ENCODE measurements at regions not wholly inside any gene's neighbourhood (a gene's known extent, or its start where the extent isn't known, plus 50 kb on each side); places are given as distances from the start of the nearest gene placed in this dataset.

- ChIA-PET CTCF (no interaction called here), POLR2A (no interaction called here)
- TF ChIP-seq CTCF (IDR thresholded peaks at IDR 0.05; ENCODE audit: control extremely low read depth, extremely low read depth, low read depth, missing control alignments) = no peak
- DNase-seq (ENCODE audit: extremely low spot score) = no peak
These were observed 179.5 kb downstream of the ZNF608 start for GRCh38 chr5:124566875-124567450.

DNA sequence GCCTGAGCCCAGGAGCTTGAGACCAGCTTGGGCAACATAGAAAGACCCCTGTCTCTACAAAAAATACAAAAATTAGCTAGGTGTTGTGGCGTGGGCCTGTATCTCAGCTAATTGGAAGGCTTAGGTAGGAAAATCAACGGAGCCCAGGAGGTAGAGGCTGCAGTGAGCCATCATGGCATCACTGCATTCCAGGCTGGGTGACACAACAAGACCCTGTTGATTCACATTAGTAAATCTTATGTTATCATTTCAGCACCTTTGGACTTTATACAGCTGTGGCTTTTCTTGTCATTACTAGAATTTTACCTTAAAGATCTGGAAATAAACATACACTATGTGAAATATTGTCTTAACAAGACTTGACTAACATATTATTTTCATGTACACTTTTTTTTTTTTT is 185.0 kb downstream of the ZNF608 start:
- no peak for DNase-seq (ENCODE audit: extremely low spot score)
- ChIA-PET CTCF (interaction anchor here (1.1 to 1.9 kb wide), 3 partner anchors 9 to 36 kb away, joined by 3 to 8 read pairs (median 3); no protein-coding TSS in a partner anchor), POLR2A (no interaction called here)
- TF ChIP-seq CTCF (IDR thresholded peaks at IDR 0.05; ENCODE audit: control extremely low read depth, extremely low read depth, low read depth, missing control alignments) = no peak

DNA sequence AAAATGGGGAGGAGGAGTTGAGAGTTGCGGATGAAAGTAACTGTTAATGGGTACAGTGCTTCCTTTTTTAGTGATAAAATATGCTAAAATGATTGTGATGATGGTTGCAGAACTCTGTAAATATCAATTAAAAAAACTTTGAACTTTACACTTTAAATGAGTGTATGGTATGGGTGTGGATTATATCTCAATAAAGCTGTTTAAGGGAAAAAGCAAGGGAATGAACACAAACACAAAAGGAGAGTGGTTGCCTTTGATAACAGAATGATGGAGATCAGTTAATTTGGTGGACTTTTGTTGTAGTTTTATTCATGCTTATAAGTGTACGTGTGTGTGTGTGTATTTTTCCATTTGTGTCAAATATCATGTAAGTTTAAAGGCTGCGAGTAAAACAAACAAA is 186.1 kb downstream of the ZNF608 start:
- no peak for DNase-seq (ENCODE audit: extremely low spot score)
- TF ChIP-seq CTCF (IDR thresholded peaks at IDR 0.05; ENCODE audit: control extremely low read depth, extremely low read depth, low read depth, missing control alignments) = no peak
- ChIA-PET POLR2A (no interaction called here), CTCF (interaction anchor here (1.1 to 1.9 kb wide), 2 partner anchors 10 to 14 kb away, joined by 4 to 8 read pairs; no protein-coding TSS in a partner anchor)

- POLR2A ChIA-PET = no interaction called here
- DNase-seq (ENCODE audit: extremely low spot score) = no peak
- TF ChIP-seq CTCF (IDR thresholded peaks at IDR 0.05; ENCODE audit: control extremely low read depth, extremely low read depth, low read depth, missing control alignments) = no peak
- CTCF ChIA-PET = interaction anchor here (1.6 kb wide), 1 partner anchor 17 kb away, joined by 3 read pairs; no protein-coding TSS in a partner anchor
These were observed 188.7 kb downstream of the ZNF608 start for GRCh38 chr5:124557761-124558160.

GRCh38 chr5:124554746-124555578 is 191.5 kb downstream of the ZNF608 start:
- TF ChIP-seq CTCF (IDR thresholded peaks at IDR 0.05; ENCODE audit: control extremely low read depth, extremely low read depth, low read depth, missing control alignments) = no peak
- CTCF ChIA-PET = interaction anchor here (1.7 kb wide), 1 partner anchor 27 kb away, joined by 4 read pairs; no protein-coding TSS in a partner anchor
- POLR2A ChIA-PET = no interaction called here
- no peak for DNase-seq (ENCODE audit: extremely low spot score)

- TF ChIP-seq CTCF (IDR thresholded peaks at IDR 0.05; ENCODE audit: control extremely low read depth, extremely low read depth, low read depth, missing control alignments) = no peak
- POLR2A ChIA-PET = no interaction called here
- CTCF ChIA-PET = interaction anchor here (1.7 kb wide), 1 partner anchor 28 kb away, joined by 4 read pairs; no protein-coding TSS in a partner anchor
- DNase-seq (ENCODE audit: extremely low spot score) = no peak
These were observed 192.5 kb downstream of the ZNF608 start for GRCh38 chr5:124553911-124554310.
